ENCODE measurements at regions not wholly inside any gene's neighbourhood (a gene's known extent, or its start where the extent isn't known, plus 50 kb on each side); places are given as distances from the start of the nearest gene placed in this dataset.
A peak's percentile ranks its signal among the peaks of the same experiment; 100 is the strongest.

- Histone ChIP-seq H3K4me2 (ENCODE audit: low read depth, low read length) (peak overlapping the region; percentile 32; the same call in 1 of the 2 replicates), H3K14ac (replicated peaks; ENCODE audit: low read depth, low read length) (peak overlapping the region; percentile 49; the same call in 1 of the 2 replicates), H2BK15ac (ENCODE audit: low read depth, low read length) (peak overlapping the region; percentile 77; the same call in 1 of the 3 replicates), H3K9me3 (ENCODE audit: control insufficient read depth, insufficient read depth, low read length) (peaks cover 2% of the 10 kb centered on the region; the same call in 1 of the 2 replicates), H3K4me3 (ENCODE audit: insufficient read depth, low read depth, low read length) (no peak overlapping the region), H3K9me1 (ENCODE audit: insufficient read depth, low read length) (peaks cover 6% of the 10 kb centered on the region), H3K27ac (ENCODE audit: insufficient read depth, low read length) (peak overlapping the region; percentile 26), H4K91ac (ENCODE audit: insufficient read depth, low read depth, low read length) (peak overlapping the region; percentile 63), H4K5ac (ENCODE audit: low read depth, low read length) (peak overlapping the region; percentile 70), H3K27me3 (ENCODE audit: control insufficient read depth, insufficient read depth, low read length) (no peaks in the 10 kb centered on the region), H2BK120ac (ENCODE audit: low read depth, low read length) (peak overlapping the region; percentile 78), H3K4ac (ENCODE audit: low read depth, low read length) (peak overlapping the region; percentile 71), H3K18ac (ENCODE audit: low read depth, low read length) (peak overlapping the region; percentile 75; the same call in 1 of the 2 replicates), H2AK9ac (replicated peaks; ENCODE audit: low read depth, low read length, poor library complexity) (peak overlapping the region; percentile 32), H2AFZ (replicated peaks; ENCODE audit: low read length, poor library complexity) (peak overlapping the region; percentile 76), H3K9ac (ENCODE audit: low read depth, low read length) (no peak overlapping the region), H2BK20ac (ENCODE audit: low read depth, low read length) (peak overlapping the region; percentile 57), H3K56ac (ENCODE audit: extremely low read depth, insufficient read depth, low read length) (no peak overlapping the region), H4K20me1 (ENCODE audit: insufficient read depth, low read length) (no peaks in the 10 kb centered on the region), H2AK5ac (ENCODE audit: low read depth, low read length) (0 out of 2 replicates have a peak overlapping the region, but pooled peaks have one; percentile 21), H3K36me3 (ENCODE audit: control insufficient read depth, insufficient read depth, low read length) (no peaks in the 10 kb centered on the region), H2BK5ac (ENCODE audit: low read depth, low read length, poor library complexity, severe bottlenecking) (peak overlapping the region; percentile 18), H4K8ac (ENCODE audit: low read depth in 2 of 2, low read length in 2 of 2) (peak overlapping the region; percentile 60 to 76), H3K4me1 (ENCODE audit: control insufficient read depth, insufficient read depth, low read length) (peaks cover 26% of the 10 kb centered on the region), H3K79me1 (ENCODE audit: low read depth in 1 of 2, low read length in 2 of 2) (no peaks in the 10 kb centered on the region), H3K23ac (ENCODE audit: low read depth, low read length) (no peak overlapping the region)
- dilution Hi-C loops (cut with HindIII; ENCODE audit: low sequenced_read_pairs, unreplicated experiment) (no loop called here), intact Hi-C loops (cut with micrococcal nuclease) (no loop called here), in situ Hi-C loops (cut with MboI; ENCODE audit: low sequenced_read_pairs) (no loop called here)
- WGBS, 2 experiments (ENCODE audit: extremely low coverage in 2 of 2, insufficient read length in 1 of 2): no CpG with 5 or more reads among the region's 5 CpGs
- ATAC-seq (ENCODE audit: low read depth): peak; percentile 65
- ChIA-PET POLR2A (ENCODE audit: unreplicated experiment) (no interaction called here), CTCF (no interaction called here)
- TF ChIP-seq MXI1 (IDR thresholded peaks at IDR 0.05; ENCODE audit: borderline replicate concordance, low read depth, low read length): no peak
- no peak for TF ChIP-seq CTCF (conservative IDR thresholded peaks at IDR 0.05; ENCODE audit: low read depth, low read length)
- TF ChIP-seq RFX5 (IDR thresholded peaks at IDR 0.05; ENCODE audit: low read depth, low read length): no peak
- peak; percentile 72 for TF ChIP-seq FOS (IDR thresholded peaks at IDR 0.05; ENCODE audit: low read depth, low read length)
- no peak for TF ChIP-seq USF2 (IDR thresholded peaks at IDR 0.05; ENCODE audit: low read depth, low read length)
- TF ChIP-seq RAD21 (IDR thresholded peaks at IDR 0.05; ENCODE audit: low read length): no peak
- TF ChIP-seq CEBPB (IDR thresholded peaks at IDR 0.05; ENCODE audit: low read depth, low read length): no peak
- TF ChIP-seq NFE2L2 (IDR thresholded peaks at IDR 0.05; ENCODE audit: low read depth, low read length): peak; percentile 78
- no peak for TF ChIP-seq CHD1 (IDR thresholded peaks at IDR 0.05; ENCODE audit: low read depth, low read length)
- TF ChIP-seq MAFK (IDR thresholded peaks at IDR 0.05; ENCODE audit: low read depth, low read length): peak; percentile 44; the same call in 1 of the 2 replicates
- TF ChIP-seq RCOR1 (IDR thresholded peaks at IDR 0.05; ENCODE audit: insufficient replicate concordance, low read length): no peak
- no peak for TF ChIP-seq ELK1 (IDR thresholded peaks at IDR 0.05; ENCODE audit: borderline replicate concordance, low read depth, low read length)
- no peak for TF ChIP-seq MAZ (IDR thresholded peaks at IDR 0.05; ENCODE audit: borderline replicate concordance, low read depth, low read length)
- TF ChIP-seq BHLHE40 (IDR thresholded peaks at IDR 0.05; ENCODE audit: low read depth, low read length): no peak
- TF ChIP-seq SMC3 (IDR thresholded peaks at IDR 0.05; ENCODE audit: low read depth, low read length): no peak
- TF ChIP-seq POLR2A (IDR thresholded peaks at IDR 0.05; ENCODE audit: low read depth, low read length): no peak
- DNase-seq: peak; percentile 82
- BruUV-seq (replicated peaks): no TSS peak
Observed at GRCh38 chr14:65255029-65255545, 152.8 kb upstream of the MAX start.

Data from IMR-90 (cell line).